BLaER1 treated with 17β-estradiol and CSF1 and Interleukin-3, amounts not matched to agents 10 nM and 100 nM (cell line): ENCODE measurements at regions not wholly inside any gene's neighbourhood (a gene's known extent, or its start where the extent isn't known, plus 50 kb on each side); places are given as distances from the start of the nearest gene placed in this dataset.

ENCODE experiments used
- H3K27ac ChIP-seq, 11 experiments: shearing (Covaris generic); formaldehyde crosslinking; 2 replicates each; pipeline ENCODE4 v1.8.1; 2022
- H3K27me3 ChIP-seq, 11 experiments: shearing (Covaris generic); formaldehyde crosslinking; 2 replicates each; pipeline ENCODE4 v1.8.1; 2022
- H3K36me3 ChIP-seq, 11 experiments: shearing (Covaris generic); formaldehyde crosslinking; 2 replicates each; pipeline ENCODE4 v1.8.1; 2022
- H3K4me1 ChIP-seq, 10 experiments: shearing (Covaris generic); formaldehyde crosslinking; 2 replicates each; pipeline ENCODE4 v1.8.1; 2022
- H3K4me2 ChIP-seq, 11 experiments: shearing (Covaris generic); formaldehyde crosslinking; 2 replicates each; pipeline ENCODE4 v1.8.1; 2022
- H3K4me3 ChIP-seq, 10 experiments: shearing (Covaris generic); formaldehyde crosslinking; 2 replicates each; pipeline ENCODE4 v1.8.1; 2022
- H3K9ac ChIP-seq, 11 experiments: shearing (Covaris generic); formaldehyde crosslinking; 2 replicates each; pipeline ENCODE4 v1.8.1; 2022
- H3K9me3 ChIP-seq, 11 experiments: shearing (Covaris generic); formaldehyde crosslinking; replicated peaks in 1 of 11; 2 replicates each; pipeline ENCODE4 v1.8.1; 2022
- H4K20me1 ChIP-seq, 11 experiments: shearing (Covaris generic); formaldehyde crosslinking; 2 replicates each; pipeline ENCODE4 v1.8.1; 2022
- Cebpa-rat ChIP-seq, 11 experiments: shearing (Covaris generic); IDR thresholded peaks; 2 replicates each; pipeline ENCODE4 v1.8.1; 2022

DNA sequence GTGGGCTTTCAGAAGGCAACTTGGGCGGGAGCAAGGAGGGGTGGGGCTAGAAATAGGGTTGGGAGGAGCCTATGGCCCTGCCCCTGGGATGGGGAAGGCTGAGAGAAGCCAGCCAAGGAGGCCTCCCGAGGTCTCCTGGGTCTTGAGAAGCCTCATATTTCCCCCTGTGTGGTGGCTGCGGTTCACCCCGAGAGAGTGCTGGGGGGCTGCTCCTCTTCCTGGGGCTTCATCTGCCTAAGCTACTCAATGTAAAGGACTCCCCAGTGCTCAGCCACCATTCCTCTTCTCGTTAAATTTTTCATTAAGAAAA, 174.3 kb downstream of the SMAD6 start:
- Histone ChIP-seq H3K9me3 (peaks cover 0 to 4% (median 0%) of the 10 kb centered on the region in 11 experiments; a peak in 4 of 22 replicates), H3K27me3 (peaks cover 6 to 32% (median 18%) of the 10 kb centered on the region in 11 experiments; a peak in 19 of 22 replicates), H3K36me3 (no peaks in the 10 kb centered on the region), H3K9ac (no peak overlapping the region), H3K4me2 (peak overlapping the region; percentile 27 to 94 (median 82); a peak in 21 of 22 replicates), H3K4me1 (peaks cover 26 to 61% (median 53%) of the 10 kb centered on the region in 10 experiments), H3K4me3 (no peak overlapping the region), H4K20me1 (peaks cover 0 to 28% (median 0%) of the 10 kb centered on the region in 11 experiments; a peak in 9 of 22 replicates), H3K27ac (no peak overlapping the region)
- no peak for TF ChIP-seq Cebpa-rat (IDR thresholded peaks at IDR 0.05)

DNA sequence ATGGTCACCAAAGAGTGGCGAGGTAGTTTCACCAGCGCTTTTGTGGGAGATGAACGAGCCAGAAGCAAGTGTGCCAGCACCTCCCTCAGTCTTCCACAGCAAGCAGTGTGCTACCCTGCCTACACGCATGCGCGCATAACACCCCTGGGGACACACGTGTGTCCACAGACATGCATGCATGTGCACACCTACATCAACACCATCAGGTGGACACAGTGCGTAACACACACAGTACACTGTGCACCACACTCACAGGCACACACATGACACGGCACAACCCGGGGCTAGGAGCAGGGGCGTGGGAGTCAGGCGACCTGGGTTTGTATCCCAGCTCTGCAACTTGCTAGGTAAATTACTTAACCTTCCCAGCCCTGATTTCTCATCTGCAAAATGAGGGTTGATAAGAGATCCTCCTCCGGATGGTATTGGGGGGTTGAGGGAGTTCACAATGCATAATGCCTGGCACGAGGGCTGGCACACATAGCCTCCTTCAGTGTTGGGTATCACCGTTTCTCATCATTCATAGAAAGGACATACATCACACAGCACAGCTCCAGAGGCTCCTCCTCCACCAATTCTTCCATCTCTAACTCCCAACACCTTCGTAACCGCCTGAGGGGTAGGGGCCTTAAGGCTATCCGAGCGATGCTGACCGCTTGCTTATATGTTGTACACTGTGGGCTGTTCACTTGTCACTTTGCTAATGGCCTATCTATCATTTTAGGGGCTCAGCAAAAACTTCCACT, 174.9 kb downstream of the SMAD6 start:
- H3K9ac ChIP-seq = no peak overlapping the region

DNA sequence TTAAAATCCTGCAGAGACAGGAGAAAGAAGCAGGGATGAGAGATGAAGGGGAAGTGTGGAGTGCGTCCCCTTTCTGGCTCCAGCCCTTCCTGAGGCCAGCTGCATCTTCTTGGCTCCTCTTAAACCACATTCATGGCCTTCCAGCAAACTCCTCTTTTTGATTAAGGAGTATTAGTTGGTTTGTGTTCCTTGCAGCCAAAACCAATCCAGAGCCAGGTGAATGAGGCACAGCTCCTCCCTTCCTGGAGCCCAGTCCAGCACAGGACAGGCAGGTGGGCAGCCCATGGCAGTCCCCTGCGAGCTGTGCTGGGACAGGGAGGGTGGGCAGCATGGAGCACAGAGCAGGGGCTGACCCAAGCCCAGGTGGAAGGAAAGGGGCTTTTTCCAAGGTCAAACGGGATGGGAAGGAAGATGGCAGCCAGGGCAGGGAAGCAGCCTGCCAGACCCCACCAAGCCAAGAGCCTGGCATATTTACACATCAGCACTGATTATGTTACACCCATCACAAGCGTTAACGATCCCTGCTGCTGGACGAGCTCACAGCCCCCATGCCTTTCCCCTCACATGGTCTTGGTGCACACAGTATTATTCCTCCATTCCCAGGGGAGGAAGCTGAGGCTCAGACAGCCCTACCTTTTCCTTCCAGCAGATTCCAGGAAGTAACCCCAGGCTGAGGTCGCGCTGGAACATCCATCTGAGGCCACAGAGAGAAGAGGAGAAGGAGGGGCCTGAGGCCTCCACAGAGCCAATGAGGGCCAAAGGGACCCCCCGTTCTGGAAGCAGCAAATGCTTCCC, 175.6 kb downstream of the SMAD6 start:
- H3K9ac ChIP-seq = peak overlapping the region in 1 of 11 experiments; percentile 9; a peak in 1 of 22 replicates
- no peak overlapping the region for H3K27ac ChIP-seq
- H3K27me3 ChIP-seq = peaks cover 6 to 32% (median 20%) of the 10 kb centered on the region in 11 experiments; a peak in 19 of 22 replicates
- peak overlapping the region; percentile 54 to 94 (median 82) for H3K4me2 ChIP-seq
- H3K4me1 ChIP-seq = peaks cover 26 to 66% (median 54%) of the 10 kb centered on the region in 10 experiments
- H3K4me3 ChIP-seq = peak overlapping the region in 1 of 10 experiments; percentile 16; a peak in 2 of 20 replicates
- H3K9me3 ChIP-seq = no peaks in the 10 kb centered on the region
- no peak for TF ChIP-seq Cebpa-rat (IDR thresholded peaks at IDR 0.05)
- peaks cover 0 to 28% (median 0%) of the 10 kb centered on the region in 11 experiments; a peak in 9 of 22 replicates for H4K20me1 ChIP-seq
- no peaks in the 10 kb centered on the region for H3K36me3 ChIP-seq

More for the DNA sequence above, 174.9 kb downstream of the SMAD6 start:
- H4K20me1 ChIP-seq = peaks cover 0 to 28% (median 0%) of the 10 kb centered on the region in 11 experiments; a peak in 9 of 22 replicates
- H3K4me3 ChIP-seq = no peak overlapping the region
- H3K27ac ChIP-seq = no peak overlapping the region
- H3K27me3 ChIP-seq = peaks cover 6 to 32% (median 20%) of the 10 kb centered on the region in 11 experiments; a peak in 19 of 22 replicates
- peak overlapping the region; percentile 54 to 94 (median 82) for H3K4me2 ChIP-seq
- H3K9me3 ChIP-seq = no peaks in the 10 kb centered on the region
- no peaks in the 10 kb centered on the region for H3K36me3 ChIP-seq
- TF ChIP-seq Cebpa-rat (IDR thresholded peaks at IDR 0.05) = no peak
- H3K4me1 ChIP-seq = peaks cover 26 to 61% (median 54%) of the 10 kb centered on the region in 10 experiments

DNA sequence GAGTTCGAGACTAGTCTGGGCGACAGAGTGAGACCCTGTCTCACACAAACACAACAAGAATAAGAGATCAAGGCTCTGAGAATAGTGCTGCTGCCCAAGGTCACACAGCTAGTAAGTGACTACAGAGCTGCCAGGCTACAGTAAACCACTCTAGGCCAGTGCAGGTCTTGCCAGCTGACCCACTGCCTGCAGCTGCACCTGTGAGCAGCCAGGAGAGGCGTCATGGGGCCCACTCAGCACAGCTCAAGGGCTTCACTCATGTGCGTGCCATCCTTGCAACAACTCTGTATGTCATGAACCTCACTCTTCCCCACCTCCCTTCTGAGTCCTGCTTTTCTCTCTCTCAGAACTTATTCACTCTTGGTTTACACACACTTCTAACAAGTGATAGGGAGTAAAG, 176.7 kb downstream of the SMAD6 start:
- no peaks in the 10 kb centered on the region for H3K9me3 ChIP-seq
- no peak overlapping the region for H3K9ac ChIP-seq
- peaks cover 6 to 33% (median 20%) of the 10 kb centered on the region in 11 experiments; a peak in 19 of 22 replicates for H3K27me3 ChIP-seq
- no peak overlapping the region for H3K27ac ChIP-seq
- TF ChIP-seq Cebpa-rat (IDR thresholded peaks at IDR 0.05) = no peak
- peaks cover 0 to 28% (median 0%) of the 10 kb centered on the region in 11 experiments; a peak in 9 of 22 replicates for H4K20me1 ChIP-seq
- no peaks in the 10 kb centered on the region for H3K36me3 ChIP-seq
- H3K4me3 ChIP-seq = no peak overlapping the region
- peaks cover 26 to 66% (median 54%) of the 10 kb centered on the region in 10 experiments for H3K4me1 ChIP-seq
- peak overlapping the region in 10 of 11 experiments; percentile 55 to 94 (median 84); a peak in 16 of 22 replicates for H3K4me2 ChIP-seq

DNA sequence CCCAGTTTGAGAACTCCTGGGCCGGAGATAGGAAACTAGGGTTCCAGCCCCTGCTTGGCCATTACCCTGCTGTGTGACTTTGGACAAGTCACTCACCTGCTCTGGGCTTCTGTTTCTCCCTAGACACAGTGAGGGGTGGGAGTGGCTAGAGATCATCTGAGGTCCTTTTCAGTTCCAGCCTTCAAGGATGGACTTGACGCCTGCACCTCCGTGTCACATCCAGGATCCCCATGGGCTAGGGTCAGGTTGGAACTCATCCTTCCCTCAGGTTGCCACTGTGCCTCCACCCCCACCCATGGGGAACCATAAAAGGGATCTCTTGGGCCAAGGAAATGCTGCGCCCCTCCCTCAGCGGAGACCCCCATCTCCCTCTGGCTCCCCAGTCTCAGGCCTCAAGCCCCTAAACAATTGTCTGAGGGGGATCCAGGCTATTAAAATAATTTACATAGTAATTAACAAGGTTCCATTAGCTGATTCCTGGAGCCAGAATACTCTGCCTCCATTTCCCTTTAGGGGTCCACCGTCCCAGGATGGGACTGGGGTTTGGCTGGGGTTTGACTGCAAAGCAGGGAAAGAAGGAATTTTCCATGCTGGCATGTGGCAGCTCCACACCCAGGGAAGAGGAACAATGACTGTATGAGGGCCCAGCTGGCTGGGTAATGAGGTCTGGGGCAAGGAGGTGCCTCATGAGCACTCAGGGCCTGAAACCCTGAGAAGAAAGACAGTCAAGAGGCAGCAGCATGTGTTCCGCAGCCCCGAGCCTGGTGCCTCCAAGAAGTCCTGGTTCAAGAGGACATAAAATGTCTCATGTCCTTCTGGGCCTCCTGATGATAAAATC, 177.7 kb downstream of the SMAD6 start:
- TF ChIP-seq Cebpa-rat (IDR thresholded peaks at IDR 0.05) = no peak
- Histone ChIP-seq H3K4me2 (peak overlapping the region in 9 of 11 experiments; percentile 14 to 93 (median 58); a peak in 18 of 22 replicates), H3K9ac (no peak overlapping the region), H4K20me1 (peaks cover 0 to 28% (median 0%) of the 10 kb centered on the region in 11 experiments; a peak in 9 of 22 replicates), H3K4me3 (no peak overlapping the region), H3K27ac (no peak overlapping the region), H3K4me1 (peaks cover 26 to 64% (median 54%) of the 10 kb centered on the region in 10 experiments), H3K27me3 (peaks cover 6 to 29% (median 15%) of the 10 kb centered on the region in 11 experiments; a peak in 19 of 22 replicates), H3K9me3 (no peaks in the 10 kb centered on the region), H3K36me3 (no peaks in the 10 kb centered on the region)

DNA sequence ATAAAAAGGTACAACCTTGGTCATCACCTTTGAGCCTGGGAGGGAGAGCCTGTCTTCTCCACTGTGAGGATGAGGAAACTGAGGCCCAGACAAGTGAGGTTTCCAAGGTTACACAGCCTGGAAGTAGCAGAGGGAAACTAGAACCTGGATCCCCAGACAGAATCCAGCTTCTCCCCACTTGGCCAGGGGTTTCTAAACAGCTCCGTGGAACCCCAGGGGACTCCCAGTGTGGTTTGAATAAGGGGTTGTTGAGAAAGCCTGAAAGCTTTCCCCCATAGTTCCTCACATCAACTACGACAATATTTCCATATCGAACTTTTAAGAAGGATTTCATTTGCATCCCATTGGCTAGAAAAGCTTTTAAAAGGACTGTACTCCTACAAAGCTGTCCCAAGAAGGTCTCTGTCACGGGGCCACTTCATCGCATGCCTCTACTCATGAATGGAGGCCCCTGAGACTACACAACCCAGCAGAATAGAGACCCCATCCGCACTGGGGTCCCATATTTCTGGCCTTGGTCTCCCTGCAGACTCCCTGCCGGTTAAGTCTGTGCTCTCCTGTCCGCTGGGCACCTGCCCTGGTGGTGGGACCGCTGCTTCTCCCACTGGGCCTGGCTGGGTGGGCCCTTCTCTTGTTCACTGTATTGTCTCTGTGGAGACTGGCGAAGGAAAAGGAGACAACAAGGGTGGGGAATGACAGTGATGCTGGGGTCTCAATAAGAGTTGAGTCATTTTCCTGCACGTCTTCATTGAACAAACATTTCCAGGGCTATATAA, 178.5 kb downstream of the SMAD6 start:
- Histone ChIP-seq H3K27ac (no peak overlapping the region), H3K4me2 (peak overlapping the region in 9 of 11 experiments; percentile 14 to 63 (median 58); a peak in 17 of 22 replicates), H3K9me3 (no peaks in the 10 kb centered on the region), H3K36me3 (no peaks in the 10 kb centered on the region), H3K4me1 (peaks cover 26 to 56% (median 51%) of the 10 kb centered on the region in 10 experiments), H4K20me1 (peaks cover 0 to 28% (median 0%) of the 10 kb centered on the region in 11 experiments; a peak in 9 of 22 replicates), H3K27me3 (peaks cover 0 to 21% (median 9%) of the 10 kb centered on the region in 11 experiments; a peak in 17 of 22 replicates), H3K4me3 (no peak overlapping the region), H3K9ac (no peak overlapping the region)
- TF ChIP-seq Cebpa-rat (IDR thresholded peaks at IDR 0.05) = no peak

DNA sequence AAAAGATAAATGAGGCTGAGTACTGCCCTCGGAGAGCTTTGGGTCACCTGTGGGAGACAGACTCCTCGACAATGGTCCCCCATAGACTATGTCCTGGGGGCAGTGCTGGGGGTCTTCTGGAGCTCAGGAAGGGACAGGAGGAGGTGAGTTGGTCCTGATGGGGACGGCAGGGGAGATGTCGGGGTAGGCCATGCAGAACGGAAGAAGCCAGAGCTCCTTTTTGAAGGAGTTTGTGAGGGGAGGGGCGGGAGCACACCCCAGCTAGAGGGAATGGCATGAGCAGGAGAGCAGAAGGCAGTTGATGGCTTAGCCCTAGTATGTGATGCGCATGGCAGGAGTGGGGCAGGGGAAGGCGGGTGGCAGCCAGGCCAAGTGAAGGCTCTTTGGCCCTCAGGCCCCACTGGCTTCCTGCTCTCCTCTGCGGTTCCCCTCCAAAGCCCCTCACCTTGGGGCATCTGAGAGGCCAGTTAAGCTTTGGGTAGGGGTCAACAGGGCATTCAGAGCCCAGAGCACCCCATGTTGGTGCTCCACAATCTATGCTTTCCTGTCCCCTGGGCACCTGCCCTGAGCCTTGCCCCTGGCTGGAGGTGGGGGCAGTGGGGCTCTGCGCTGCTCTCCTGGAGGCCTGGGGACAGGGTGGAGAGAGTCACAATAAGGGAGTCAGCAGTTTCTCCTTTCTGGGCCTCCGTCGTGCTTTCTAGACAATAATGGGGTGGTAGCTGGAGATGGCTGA, 179.3 kb downstream of the SMAD6 start:
- H3K36me3 ChIP-seq = no peaks in the 10 kb centered on the region
- no peaks in the 10 kb centered on the region; a peak in 1 of 22 replicates for H3K9me3 ChIP-seq
- H3K27ac ChIP-seq = no peak overlapping the region
- peaks cover 26 to 48% (median 44%) of the 10 kb centered on the region in 10 experiments for H3K4me1 ChIP-seq
- H4K20me1 ChIP-seq = peaks cover 0 to 25% (median 0%) of the 10 kb centered on the region in 11 experiments; a peak in 8 of 22 replicates
- H3K9ac ChIP-seq = no peak overlapping the region
- H3K4me3 ChIP-seq = no peak overlapping the region
- peak overlapping the region in 3 of 11 experiments; percentile 12 to 47 (median 26); a peak in 8 of 22 replicates for H3K4me2 ChIP-seq
- no peak for TF ChIP-seq Cebpa-rat (IDR thresholded peaks at IDR 0.05)
- H3K27me3 ChIP-seq = peaks cover 0 to 15% (median under 1%) of the 10 kb centered on the region in 11 experiments; a peak in 7 of 22 replicates
